Kidney (tissue), 13 donors: ENCODE measurements at regions not wholly inside any gene's neighbourhood (a gene's known extent, or its start where the extent isn't known, plus 50 kb on each side); places are given as distances from the start of the nearest gene placed in this dataset.

ENCODE experiments used
- DNase-seq, 5 donors: peaks; one replicate each; pipeline ENCODE4 v3.0.0-alpha.2; 2013 to 2020
- FAIRE-seq: peaks from 2 replicates; lab custom pipeline; 2012; peaks lifted over from hg19 to GRCh38; lab: Jason Lieb, UNC
- H3K27ac ChIP-seq, 2 donors: one replicate each; pipeline ENCODE4 v1.7.0; 2013; ENCODE audit warnings: low read depth in 2 of 2, low read length in 2 of 2, inconsistent platforms in 1 of 2
- H3K27me3 ChIP-seq: one replicate; pipeline ENCODE4 v1.7.1; 2013; ENCODE audit warnings: low read length, inconsistent platforms; ENCODE audit not compliant: control insufficient read depth, insufficient read depth
- H3K36me3 ChIP-seq, 3 donors: one replicate each; pipeline versions ENCODE4 v1.7.0 to v1.7.1; 2013; ENCODE audit warnings: low read length in 3 of 3, control low read depth in 1 of 3, inconsistent platforms in 1 of 3; ENCODE audit not compliant: insufficient read depth in 3 of 3, control insufficient read depth in 2 of 3
- H3K4me1 ChIP-seq, 3 donors: one replicate each; pipeline versions ENCODE4 v1.7.0 to v1.7.1; 2013; ENCODE audit warnings: low read length in 3 of 3, inconsistent platforms in 1 of 3, low read depth in 1 of 3; ENCODE audit not compliant: control insufficient read depth in 2 of 3, insufficient read depth in 2 of 3
- H3K4me3 ChIP-seq, 3 donors: one replicate each; pipeline versions ENCODE4 v1.7.0 to v1.8.1; 2013; ENCODE audit warnings: low read length in 3 of 3, control low read depth in 1 of 3, inconsistent platforms in 1 of 3
- H3K9ac ChIP-seq, 3 donors: one replicate each; pipeline versions ENCODE4 v1.7.0 to v1.7.1; 2013; ENCODE audit warnings: low read length in 3 of 3, control low read depth in 1 of 3, inconsistent platforms in 1 of 3
- H3K9me3 ChIP-seq, 3 donors: one replicate each; pipeline versions ENCODE4 v1.7.0 to v1.7.1; 2013; ENCODE audit warnings: low read length in 3 of 3, control low read depth in 1 of 3, inconsistent platforms in 1 of 3; ENCODE audit not compliant: control insufficient read depth in 2 of 3, insufficient read depth in 1 of 3
- CTCF ChIP-seq: IDR thresholded peaks from 3 replicates; pipeline ENCODE4 v1.5.1; 2012; ENCODE audit warnings: mild to moderate bottlenecking, moderate library complexity, borderline replicate concordance; ENCODE audit not compliant: insufficient read depth; ENCODE audit errors: extremely low read depth
- intact Hi-C: fragments of 100-400 bp; cut with DNase I; formaldehyde crosslinking; loops from one replicate; pipeline ENCODE4 v1.11.1; 2022
- donor health status: control.
- donor health status: control.
- donor health status: control.
- donor health status: control.
- donor health status: control.
- donor health status: DM: yes; HTN: yes; CAD: no.
- donor health status: Normal renal cell carcinoma (clear cell type).

- H3K27me3 ChIP-seq = no peaks in the 10 kb centered on the region
- FAIRE-seq (no peak), DNase-seq (no peak)
- TF ChIP-seq CTCF = no peak
- intact Hi-C loops = no loop called here
- no peaks in the 10 kb centered on the region for H3K36me3 ChIP-seq
- peak overlapping the region in 1 of 2 donors; percentile 30 for H3K27ac ChIP-seq
- no peak overlapping the region for H3K9ac ChIP-seq
- H3K4me3 ChIP-seq = no peak overlapping the region
- peaks cover 0 to 23% (median 13%) of the 10 kb centered on the region in 3 donors for H3K4me1 ChIP-seq
- H3K9me3 ChIP-seq = no peaks in the 10 kb centered on the region
Observed at GRCh38 chr13:24071423-24072075, 89.0 kb upstream of the SPATA13 start.

DNA sequence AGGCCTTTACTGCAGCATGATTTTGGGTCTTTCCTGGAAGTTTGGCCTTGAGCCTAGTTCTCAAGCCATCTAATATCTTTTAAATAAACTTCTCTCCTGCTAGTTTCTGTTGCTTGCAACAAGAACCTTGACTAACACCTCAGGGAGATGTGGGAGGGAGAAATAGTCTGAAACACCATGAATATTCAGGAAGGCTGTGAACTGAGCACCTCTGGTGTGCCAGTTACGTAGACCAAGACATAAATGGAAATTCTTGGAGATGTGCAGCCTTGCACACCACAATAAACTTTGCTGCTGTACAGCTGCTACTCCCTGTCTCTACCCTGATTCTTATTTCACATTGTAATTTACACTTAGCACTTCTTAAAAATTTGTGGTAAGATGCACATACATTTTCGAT lies 86.9 kb upstream of the SPATA13 start:
- FAIRE-seq (no peak), DNase-seq (no peak)
- no peaks in the 10 kb centered on the region for H3K36me3 ChIP-seq
- H3K4me3 ChIP-seq = no peak overlapping the region
- no peak overlapping the region for H3K27ac ChIP-seq
- intact Hi-C loops = no loop called here
- H3K4me1 ChIP-seq = peaks cover 0 to 30% (median 15%) of the 10 kb centered on the region in 3 donors
- no peaks in the 10 kb centered on the region for H3K27me3 ChIP-seq
- H3K9me3 ChIP-seq = no peaks in the 10 kb centered on the region
- H3K9ac ChIP-seq = no peak overlapping the region
- no peak for TF ChIP-seq CTCF

DNA sequence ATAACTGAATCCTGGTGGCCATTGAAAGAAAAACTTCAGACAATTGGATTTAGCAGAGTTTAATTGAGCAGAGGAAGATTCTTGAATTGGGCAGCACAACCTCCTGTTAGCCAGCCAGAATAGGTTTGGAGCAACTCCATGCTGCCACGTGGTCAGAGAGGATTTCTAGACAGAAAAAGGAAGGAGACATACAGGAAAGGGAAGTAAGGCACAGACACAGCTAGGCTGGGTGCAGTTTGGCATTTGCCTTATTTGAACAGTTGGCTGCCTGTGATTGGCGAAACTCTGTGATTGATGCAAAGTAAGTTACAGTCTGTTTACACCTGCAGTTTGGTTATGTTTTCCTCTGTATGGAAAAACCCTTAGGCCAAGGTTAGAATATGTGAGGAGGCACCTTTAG lies 85.8 kb upstream of the SPATA13 start:
- no peak overlapping the region for H3K9ac ChIP-seq
- H3K9me3 ChIP-seq = no peaks in the 10 kb centered on the region
- H3K36me3 ChIP-seq = no peaks in the 10 kb centered on the region
- intact Hi-C loops = no loop called here
- H3K4me1 ChIP-seq = peaks cover 0 to 30% (median 15%) of the 10 kb centered on the region in 3 donors
- peak overlapping the region; percentile 66 to 83 for H3K27ac ChIP-seq
- H3K4me3 ChIP-seq = no peak overlapping the region
- FAIRE-seq = no peak
- DNase-seq = no peak
- H3K27me3 ChIP-seq = no peaks in the 10 kb centered on the region
- TF ChIP-seq CTCF = no peak
